ENCODE measurements at regions not wholly inside any gene's neighbourhood (a gene's known extent, or its start where the extent isn't known, plus 50 kb on each side); places are given as distances from the start of the nearest gene placed in this dataset.

DNA sequence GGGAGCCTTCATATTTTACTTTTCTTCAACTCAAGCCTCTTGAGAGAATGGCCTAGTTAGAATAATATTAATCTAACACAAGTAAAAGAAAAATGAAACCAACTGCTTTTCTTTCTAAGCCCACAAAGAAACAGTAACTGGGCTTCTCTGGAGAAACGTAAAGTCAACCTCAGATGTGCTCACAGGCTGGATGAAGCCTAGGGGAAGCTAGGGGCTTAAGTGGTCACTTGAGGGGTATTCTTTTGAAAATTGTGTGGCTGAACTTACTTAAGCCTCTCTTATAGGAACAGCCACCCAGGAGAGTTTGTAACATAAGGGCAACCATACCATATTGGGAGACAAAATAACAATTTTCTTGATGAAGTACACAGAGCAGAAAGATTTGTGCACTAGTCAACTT lies 279.0 kb downstream of the SPRY1 start:
- TF ChIP-seq, protein P1, sequence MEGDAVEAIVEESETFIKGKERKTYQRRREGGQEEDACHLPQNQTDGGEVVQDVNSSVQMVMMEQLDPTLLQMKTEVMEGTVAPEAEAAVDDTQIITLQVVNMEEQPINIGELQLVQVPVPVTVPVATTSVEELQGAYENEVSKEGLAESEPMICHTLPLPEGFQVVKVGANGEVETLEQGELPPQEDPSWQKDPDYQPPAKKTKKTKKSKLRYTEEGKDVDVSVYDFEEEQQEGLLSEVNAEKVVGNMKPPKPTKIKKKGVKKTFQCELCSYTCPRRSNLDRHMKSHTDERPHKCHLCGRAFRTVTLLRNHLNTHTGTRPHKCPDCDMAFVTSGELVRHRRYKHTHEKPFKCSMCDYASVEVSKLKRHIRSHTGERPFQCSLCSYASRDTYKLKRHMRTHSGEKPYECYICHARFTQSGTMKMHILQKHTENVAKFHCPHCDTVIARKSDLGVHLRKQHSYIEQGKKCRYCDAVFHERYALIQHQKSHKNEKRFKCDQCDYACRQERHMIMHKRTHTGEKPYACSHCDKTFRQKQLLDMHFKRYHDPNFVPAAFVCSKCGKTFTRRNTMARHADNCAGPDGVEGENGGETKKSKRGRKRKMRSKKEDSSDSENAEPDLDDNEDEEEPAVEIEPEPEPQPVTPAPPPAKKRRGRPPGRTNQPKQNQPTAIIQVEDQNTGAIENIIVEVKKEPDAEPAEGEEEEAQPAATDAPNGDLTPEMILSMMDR (IDR thresholded peaks at IDR 0.05; ENCODE audit: poor library complexity, severe bottlenecking) = no peak
- TF ChIP-seq POLR2AphosphoS5 (IDR thresholded peaks at IDR 0.05) (no peak), SMC3 (conservative IDR thresholded peaks at IDR 0.05; ENCODE audit: poor library complexity) (no peak), EZH2 (IDR thresholded peaks at IDR 0.05; ENCODE audit: borderline replicate concordance, insufficient read depth, low read length, poor library complexity, severe bottlenecking) (no peak), TAF1 (IDR thresholded peaks at IDR 0.05; ENCODE audit: low read depth) (no peak), EP300 (conservative IDR thresholded peaks at IDR 0.05; ENCODE audit: poor library complexity, severe bottlenecking) (no peak)
- TF ChIP-seq, protein P2, sequence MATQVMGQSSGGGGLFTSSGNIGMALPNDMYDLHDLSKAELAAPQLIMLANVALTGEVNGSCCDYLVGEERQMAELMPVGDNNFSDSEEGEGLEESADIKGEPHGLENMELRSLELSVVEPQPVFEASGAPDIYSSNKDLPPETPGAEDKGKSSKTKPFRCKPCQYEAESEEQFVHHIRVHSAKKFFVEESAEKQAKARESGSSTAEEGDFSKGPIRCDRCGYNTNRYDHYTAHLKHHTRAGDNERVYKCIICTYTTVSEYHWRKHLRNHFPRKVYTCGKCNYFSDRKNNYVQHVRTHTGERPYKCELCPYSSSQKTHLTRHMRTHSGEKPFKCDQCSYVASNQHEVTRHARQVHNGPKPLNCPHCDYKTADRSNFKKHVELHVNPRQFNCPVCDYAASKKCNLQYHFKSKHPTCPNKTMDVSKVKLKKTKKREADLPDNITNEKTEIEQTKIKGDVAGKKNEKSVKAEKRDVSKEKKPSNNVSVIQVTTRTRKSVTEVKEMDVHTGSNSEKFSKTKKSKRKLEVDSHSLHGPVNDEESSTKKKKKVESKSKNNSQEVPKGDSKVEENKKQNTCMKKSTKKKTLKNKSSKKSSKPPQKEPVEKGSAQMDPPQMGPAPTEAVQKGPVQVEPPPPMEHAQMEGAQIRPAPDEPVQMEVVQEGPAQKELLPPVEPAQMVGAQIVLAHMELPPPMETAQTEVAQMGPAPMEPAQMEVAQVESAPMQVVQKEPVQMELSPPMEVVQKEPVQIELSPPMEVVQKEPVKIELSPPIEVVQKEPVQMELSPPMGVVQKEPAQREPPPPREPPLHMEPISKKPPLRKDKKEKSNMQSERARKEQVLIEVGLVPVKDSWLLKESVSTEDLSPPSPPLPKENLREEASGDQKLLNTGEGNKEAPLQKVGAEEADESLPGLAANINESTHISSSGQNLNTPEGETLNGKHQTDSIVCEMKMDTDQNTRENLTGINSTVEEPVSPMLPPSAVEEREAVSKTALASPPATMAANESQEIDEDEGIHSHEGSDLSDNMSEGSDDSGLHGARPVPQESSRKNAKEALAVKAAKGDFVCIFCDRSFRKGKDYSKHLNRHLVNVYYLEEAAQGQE (IDR thresholded peaks at IDR 0.05; ENCODE audit: borderline replicate concordance) = no peak

Data from neural cell (in vitro differentiated cells).